Pulmonary artery endothelial cell (primary cell): ENCODE measurements at regions not wholly inside any gene's neighbourhood (a gene's known extent, or its start where the extent isn't known, plus 50 kb on each side); places are given as distances from the start of the nearest gene placed in this dataset.
A peak's percentile ranks its signal among the peaks of the same experiment; 100 is the strongest.

ENCODE experiments used
- DNase-seq: peaks from one replicate; pipeline ENCODE4 v3.0.0-alpha.2; 2011; ENCODE audit warnings: low read depth, low spot score

DNA sequence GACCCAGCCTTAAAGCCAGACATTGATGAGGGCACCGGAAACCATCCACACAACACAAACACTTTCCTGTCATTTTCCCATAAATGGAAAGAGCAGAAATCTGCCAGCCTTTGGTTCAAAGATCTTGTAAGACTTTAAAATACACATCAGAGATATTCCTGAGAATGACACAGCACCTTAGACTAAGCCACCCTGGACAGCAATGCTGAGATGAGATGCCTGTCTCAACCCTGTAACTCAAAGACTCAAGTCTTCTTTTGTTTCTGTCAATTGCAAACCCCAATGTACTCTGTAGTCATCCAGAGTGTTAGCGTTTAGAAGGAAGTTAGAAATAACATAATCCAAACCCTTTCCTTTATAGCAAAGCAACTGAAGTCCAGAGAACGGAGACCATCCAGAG, 119.2 kb downstream of the CCNA1 start:
- no peak for DNase-seq

DNA sequence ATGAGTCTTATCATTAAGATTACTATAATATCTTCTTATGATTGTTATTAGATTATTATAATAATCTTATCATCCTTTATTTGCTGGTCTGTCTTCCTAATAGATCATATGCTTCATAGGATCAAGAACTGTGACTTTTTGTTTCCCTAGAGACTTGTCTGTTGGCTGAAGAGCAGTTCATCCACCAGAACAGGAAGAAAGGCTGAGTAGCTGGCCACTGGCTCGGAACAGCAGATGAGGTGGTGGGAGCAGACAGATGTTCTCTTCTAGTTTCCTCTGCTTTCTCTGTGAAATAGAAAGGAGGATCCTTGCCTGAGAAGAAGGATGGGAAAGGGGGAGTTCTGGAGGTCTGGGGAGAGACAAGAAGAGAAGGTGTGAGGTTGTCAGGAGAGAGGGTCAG, 120.0 kb downstream of the CCNA1 start:
- DNase-seq = no peak

DNA sequence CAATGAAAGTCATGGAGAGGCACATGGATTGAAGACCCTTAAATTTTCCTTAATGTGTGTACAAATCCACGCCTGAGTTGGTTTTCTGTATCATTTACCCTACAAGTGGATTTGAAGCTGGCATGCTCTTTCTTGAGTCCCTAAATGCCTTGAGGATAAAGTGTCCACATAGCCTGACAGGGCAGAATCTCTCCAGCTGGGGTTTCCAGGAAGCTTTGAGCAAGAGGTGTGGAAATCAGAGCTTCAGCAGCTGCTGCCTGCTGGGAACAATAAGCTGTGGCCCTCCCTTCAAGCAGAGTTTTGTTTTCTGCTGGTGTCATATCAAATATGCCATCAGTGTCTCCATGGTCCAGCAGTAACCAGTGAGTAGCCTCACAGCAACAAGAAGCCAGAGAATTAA, 120.3 kb upstream of the SERTM1 start:
- DNase-seq = no peak

DNA sequence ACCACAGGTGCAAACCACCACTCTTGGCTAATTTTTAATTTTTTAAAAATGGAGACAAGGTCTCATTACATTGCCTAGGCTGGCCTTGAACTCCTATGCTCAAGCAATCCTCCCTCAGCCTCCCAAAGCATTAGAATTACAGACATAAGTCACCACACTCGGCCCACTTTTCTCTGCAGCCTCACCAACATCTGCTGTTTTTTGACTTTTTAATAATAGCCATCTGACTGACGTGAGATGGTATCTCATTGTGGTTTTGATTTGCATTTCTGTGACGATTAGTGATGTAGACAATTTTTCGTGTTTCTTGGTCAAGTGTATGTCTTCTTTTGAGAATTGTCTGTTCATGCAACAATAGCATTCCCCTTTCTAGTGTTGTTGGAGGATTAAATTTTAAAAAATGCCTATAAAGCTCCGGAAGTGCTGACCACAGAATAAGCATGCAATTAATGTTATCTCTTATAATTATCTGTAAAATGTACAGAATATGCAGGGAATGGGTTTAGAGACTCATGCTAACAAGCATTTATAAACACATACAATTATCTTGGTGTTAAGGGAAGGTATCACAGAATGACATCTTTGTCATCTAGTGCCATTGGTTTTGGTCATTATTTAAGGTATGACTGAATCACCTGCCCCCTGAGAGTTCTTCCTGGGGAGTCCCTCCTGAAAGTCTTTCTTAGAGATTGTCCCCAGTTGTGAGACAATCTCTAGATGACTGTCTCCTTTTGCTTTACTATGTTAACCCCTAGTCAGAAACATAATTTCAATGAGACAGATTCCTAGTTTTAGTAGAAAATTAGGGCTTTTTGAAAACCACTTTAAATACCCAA, 118.5 kb upstream of the SERTM1 start:
- no peak for DNase-seq

DNA sequence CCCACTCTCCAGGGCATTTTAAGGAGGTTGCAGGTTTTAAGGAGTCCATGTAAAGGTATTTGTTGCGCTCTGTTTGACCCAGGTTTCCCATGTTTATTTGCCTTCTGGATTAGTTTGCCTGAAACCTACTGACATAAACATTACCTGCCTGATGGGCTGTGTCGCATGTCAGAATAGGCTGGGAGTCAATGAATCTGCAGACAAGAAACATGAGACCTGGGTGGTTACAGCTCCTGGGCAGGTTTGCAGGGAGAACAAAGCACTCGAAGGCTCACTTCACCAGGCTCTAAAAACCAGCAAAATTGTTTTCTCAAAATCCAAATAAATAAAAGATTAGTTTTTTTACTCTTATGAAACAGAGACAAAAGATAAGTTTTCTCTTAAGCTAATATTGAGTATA, 114.4 kb upstream of the SERTM1 start:
- no peak for DNase-seq

DNA sequence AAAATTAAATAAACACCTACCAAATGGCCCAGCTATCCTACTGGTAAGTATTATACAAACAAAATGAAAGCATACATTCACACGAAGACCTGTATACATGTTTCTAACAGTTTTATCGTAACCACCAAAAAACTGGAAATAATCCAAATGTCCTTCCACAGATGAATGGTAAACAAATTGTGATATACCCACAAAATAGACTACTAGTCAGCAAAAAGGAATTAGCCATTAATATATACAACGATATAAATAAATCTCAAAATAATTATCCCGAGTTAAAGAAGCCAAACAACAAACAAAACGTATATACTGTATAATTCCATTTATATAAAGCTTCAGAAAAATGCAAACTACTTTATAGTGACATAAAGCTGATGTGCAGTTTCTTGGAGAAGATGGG, 106.3 kb upstream of the SERTM1 start:
- DNase-seq = no peak

DNA sequence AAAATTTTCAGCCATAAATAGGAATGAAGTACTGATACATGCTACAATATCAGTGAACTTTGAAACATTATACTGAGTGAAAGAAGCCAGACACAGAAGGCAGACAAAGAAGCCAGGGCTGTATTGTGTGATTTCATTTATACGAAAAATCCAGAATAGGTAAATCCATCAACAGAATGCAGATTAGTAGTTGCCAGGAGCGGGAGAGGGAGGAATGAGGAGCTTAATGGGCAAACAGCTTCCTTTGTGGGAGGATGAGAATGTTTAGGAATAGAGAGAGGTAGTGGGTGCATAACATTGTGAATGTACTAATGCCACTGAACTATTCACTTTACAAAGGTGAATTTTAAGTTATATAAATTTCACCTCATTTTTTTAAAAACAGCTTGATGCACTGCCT, 103.3 kb upstream of the SERTM1 start:
- no peak for DNase-seq

DNA sequence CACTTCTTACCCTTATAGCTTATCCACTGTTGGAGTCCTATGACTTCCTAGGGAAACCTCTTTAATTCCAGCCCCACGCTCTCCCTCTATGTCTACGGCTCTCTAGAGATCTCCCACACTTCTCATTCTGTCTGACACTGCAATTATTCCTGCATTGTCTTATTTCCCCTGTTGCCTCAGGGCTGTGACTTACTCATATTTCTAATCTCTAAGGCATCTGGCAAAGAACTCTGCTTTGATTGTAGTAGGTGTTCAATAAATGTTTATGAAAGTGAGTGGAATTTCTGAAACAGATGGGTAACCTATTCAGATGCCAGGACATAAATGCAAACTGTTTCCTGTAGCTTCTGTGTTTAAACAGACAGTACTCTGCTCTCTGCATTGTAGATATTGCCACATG, 102.4 kb upstream of the SERTM1 start:
- DNase-seq = peak; percentile 8

DNA sequence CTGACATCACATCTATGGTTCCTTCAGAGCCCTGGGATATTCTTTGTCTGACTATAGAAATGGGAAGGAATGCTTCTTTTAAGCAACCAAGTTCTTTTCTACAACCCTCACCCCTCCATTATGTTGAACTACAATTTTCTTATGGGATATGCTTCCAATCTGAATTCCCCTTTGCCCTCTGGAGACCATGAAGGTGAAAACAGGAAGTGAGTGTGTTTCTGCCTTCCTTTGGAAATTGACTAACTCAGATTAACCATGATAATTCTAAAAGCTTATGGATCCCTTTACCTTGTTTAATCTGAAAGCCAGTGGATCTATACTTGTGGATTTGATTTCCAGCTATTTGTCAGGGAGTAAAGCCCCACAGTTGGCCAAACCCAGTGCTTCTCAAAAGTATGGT, 90.8 kb upstream of the SERTM1 start:
- no peak for DNase-seq

DNA sequence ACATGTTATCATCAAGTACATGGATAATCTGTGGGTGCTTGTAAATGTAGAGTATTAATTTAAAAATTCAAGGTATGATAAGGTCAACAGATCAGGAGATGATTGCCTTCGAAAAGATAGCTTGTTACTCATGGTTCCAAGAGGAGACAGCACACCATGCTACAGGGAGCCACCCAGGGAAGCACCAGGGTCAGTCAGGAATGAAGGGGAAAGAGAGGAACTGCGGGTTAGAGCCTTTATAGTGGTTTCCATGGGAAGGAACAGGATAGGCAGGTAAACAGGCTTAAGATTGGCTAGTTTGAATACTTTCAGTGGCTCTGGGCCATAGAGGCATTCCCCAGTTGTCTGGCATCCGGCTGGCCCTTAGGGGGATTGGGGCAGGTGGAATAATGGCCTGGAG, 74.2 kb upstream of the SERTM1 start:
- no peak for DNase-seq

DNA sequence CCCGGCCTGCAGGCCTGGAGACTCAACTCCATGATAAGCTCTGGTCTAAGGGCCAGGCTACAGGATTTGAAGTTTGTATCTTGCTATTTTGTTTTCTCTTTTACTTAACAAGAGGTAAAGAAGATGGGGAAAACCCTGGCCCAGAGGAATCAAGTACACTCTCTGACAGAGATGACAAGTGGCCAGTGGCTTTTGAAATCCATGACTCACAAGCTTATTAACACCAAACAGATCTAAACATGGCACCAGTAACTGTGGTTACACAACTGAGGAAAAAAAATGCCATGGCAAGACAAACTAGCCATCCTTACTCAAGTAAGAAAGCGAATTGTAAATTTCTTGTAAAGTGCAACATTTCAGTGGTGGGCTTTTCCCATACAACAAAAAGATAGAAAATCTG, 72.6 kb upstream of the SERTM1 start:
- DNase-seq = no peak

DNA sequence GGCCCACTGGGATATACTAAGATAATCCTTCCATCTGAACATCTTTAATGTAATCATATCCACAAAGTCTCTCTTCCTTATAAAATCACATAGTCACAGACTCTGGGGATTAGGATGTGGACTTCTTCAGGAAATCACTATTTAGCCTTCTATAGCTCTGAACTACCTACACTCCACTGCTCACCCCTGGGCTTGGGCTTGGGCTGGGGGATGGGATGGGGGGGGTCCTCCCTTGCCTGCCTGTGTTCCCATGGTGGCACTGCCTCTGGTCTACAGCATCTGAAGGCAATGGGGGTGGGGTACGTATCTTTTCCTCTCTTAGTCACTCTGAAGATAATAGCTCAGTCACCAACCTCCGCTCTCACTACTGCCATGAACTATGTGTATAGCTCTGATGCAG, 67.8 kb upstream of the SERTM1 start:
- no peak for DNase-seq

DNA sequence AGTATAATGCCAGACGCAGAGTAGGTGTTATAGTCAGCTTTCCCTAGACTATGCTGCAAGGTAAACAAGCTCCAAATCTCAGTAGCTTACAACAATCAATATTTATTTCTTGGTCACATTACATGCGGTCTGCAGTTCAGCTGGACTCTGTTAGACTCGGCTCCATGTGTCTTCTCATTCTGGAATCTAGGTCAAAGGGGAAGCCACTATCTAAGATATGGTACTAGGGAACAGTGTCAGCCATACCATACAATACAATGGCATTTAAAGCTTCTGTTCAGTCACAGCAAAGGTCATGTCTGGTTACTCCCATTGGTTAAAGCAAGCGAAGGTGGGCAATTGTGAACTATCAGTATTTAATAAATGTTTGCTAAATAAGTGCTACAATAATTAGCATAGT, 65.3 kb upstream of the SERTM1 start:
- no peak for DNase-seq

DNA sequence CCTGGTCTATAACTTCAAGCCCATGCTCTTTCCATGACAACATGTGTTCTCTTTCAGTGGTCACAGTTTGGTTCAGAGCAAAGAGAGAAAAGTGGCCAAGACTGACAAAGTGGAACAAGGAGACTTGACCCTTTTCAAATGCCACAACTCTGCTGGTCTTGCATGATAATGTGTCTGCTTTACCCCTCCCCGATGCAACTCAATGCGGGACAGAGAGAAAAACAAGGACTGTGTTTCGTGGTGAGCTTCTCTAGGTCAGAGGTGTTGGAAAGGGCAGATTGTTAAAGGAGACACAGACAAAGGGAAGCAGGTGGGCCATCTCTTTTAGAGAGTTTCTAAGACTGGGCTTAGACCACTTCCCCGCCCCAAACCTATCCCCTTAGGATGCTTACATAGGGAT, 61.6 kb upstream of the SERTM1 start:
- no peak for DNase-seq

DNA sequence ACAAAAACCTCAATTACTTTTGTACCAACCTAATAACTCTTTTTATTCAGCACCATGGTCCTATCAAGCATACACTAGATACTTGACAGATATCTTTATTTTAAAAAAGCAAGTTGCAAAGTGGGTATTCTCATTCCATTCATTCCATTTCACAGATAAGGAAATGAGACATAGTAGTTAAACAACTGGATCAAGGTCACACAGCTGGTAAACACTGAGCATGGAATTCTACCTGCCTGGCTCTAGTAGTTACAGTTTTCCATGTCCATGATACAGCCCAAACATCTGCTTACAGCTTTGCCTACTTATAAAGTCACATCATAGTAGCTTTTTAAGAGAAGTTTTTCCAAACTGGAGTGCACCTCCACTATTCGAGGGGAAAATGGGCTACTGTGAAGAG, 57.1 kb upstream of the SERTM1 start:
- DNase-seq = no peak

DNA sequence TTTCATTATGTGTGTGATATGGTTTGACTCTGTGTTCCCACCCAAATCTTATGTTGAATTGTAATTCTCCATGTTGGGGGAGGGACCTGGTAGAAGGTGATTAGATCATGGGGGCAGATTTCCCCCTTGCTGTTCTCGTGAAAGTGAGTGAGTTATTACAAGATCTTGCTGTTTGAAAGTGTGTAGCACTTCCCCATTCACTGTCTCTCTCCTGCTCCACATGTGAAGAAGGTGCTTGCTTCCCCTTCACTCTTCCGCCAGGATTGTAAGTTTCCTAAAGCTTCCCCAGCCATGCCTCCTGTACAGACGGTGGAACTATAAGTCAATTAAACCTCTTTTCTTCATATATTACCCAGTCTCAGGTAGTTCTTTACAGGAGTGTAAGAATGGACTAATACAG, 54.3 kb upstream of the SERTM1 start:
- DNase-seq = no peak
